Gastrocnemius medialis (tissue), 4 donors: ENCODE measurements at regions not wholly inside any gene's neighbourhood (a gene's known extent, or its start where the extent isn't known, plus 50 kb on each side); places are given as distances from the start of the nearest gene placed in this dataset.

Experiments used
- POLR2A ChIP-seq, 2 donors: fragments of 450-650 bp; IDR thresholded peaks; one replicate each; pipeline ENCODE4 v1.6.1; 2017; ENCODE audit warnings: antibody characterized with exemption in 2 of 2, mild to moderate bottlenecking in 2 of 2, moderate library complexity in 2 of 2
- TF ChIP-seq, protein P1 (sequence below), 5 experiments: fragments of 450-650 bp in 3 of 5; fragments of 200-600 bp in 2 of 5; sonication (generic) in 2 of 5; IDR thresholded peaks in 4 of 5; conservative IDR thresholded peaks in 1 of 5; 1 replicate in 4 of 5; 2 replicates in 1 of 5; pipeline ENCODE4 v1.5.1; 2016 to 2019; ENCODE audit warnings: antibody characterized with exemption in 5 of 5, mild to moderate bottlenecking in 3 of 5, moderate library complexity in 3 of 5

DNA sequence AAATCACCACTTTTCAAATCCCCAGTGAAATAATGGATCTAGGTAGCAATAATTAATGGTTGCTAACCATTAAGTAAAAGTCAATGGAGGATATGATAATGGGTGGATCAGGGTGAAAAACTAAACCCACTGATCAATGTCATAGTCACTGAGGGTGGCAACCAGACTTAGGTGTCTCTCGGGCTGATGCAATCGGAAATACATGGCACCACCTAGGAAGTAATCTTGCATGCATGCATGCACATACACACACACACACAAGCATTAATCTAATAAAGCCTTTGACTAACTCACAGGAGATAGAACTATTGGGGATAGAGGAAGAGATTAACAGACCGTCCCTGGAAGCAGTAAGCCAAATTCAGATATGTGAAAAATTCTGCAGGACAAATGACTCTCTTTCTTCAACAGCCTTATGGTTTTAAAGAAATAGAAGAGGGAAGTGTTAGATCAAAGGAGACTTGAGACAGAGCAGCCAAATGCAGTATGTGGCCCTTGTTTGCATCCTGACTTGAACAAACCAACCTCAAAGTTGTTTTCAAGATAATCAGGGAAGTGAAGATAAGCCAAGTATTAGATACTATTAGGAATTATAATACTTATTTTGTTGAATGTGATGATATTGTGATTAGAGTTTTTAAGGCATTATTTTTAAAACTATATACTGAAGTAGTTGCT is 186.0 kb upstream of the RMP24 start:
- TF ChIP-seq, protein P1, sequence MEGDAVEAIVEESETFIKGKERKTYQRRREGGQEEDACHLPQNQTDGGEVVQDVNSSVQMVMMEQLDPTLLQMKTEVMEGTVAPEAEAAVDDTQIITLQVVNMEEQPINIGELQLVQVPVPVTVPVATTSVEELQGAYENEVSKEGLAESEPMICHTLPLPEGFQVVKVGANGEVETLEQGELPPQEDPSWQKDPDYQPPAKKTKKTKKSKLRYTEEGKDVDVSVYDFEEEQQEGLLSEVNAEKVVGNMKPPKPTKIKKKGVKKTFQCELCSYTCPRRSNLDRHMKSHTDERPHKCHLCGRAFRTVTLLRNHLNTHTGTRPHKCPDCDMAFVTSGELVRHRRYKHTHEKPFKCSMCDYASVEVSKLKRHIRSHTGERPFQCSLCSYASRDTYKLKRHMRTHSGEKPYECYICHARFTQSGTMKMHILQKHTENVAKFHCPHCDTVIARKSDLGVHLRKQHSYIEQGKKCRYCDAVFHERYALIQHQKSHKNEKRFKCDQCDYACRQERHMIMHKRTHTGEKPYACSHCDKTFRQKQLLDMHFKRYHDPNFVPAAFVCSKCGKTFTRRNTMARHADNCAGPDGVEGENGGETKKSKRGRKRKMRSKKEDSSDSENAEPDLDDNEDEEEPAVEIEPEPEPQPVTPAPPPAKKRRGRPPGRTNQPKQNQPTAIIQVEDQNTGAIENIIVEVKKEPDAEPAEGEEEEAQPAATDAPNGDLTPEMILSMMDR (IDR thresholded peaks at IDR 0.05 in 4 of 5, conservative IDR thresholded peaks at IDR 0.05 in 1 of 5): no peak
- no peak for TF ChIP-seq POLR2A (IDR thresholded peaks at IDR 0.05)
